Neural cell (in vitro differentiated cells): ENCODE measurements at regions not wholly inside any gene's neighbourhood (a gene's known extent, or its start where the extent isn't known, plus 50 kb on each side); places are given as distances from the start of the nearest gene placed in this dataset.
"Not testable (repeated sequence)": the region's sequence is repeated elsewhere in the genome, so short reads cannot be mapped to it uniquely, and the experiment has no call there.

Experiments used
- H2AFZ ChIP-seq: fragments of 200-600, 300-800 bp; sonication (generic), shearing (Covaris generic); 2 replicates; pipeline ENCODE4 v1.6.0; 2014; ENCODE audit warnings: low read depth, mild to moderate bottlenecking, antibody characterized with exemption, low read length, moderate library complexity
- H3F3A ChIP-seq: fragments of 200-600 bp; shearing (Covaris generic); 2 replicates; pipeline ENCODE4 v1.6.1; 2016; ENCODE audit warnings: mild to moderate bottlenecking, moderate library complexity, mixed read lengths, antibody characterized with exemption, low read length; ENCODE audit not compliant: insufficient read depth, poor library complexity, severe bottlenecking
- H3K27ac ChIP-seq: fragments of 200-600, 300-800 bp; sonication (generic), shearing (Covaris generic); 2 replicates; pipeline ENCODE4 v1.5.1; 2014; ENCODE audit warnings: mild to moderate bottlenecking, low read length, moderate library complexity
- H3K27me3 ChIP-seq: fragments of 300-800, 200-600 bp; sonication (generic), shearing (Covaris generic); 2 replicates; pipeline ENCODE4 v1.6.0; 2014; ENCODE audit warnings: mild to moderate bottlenecking, low read depth, low read length, moderate library complexity; ENCODE audit not compliant: insufficient read depth
- H3K36me3 ChIP-seq: fragments of 300-800, 200-600 bp; sonication (generic), shearing (Covaris generic); 2 replicates; pipeline ENCODE4 v1.5.1; 2014; ENCODE audit warnings: mild to moderate bottlenecking, antibody characterized with exemption, low read length, moderate library complexity; ENCODE audit not compliant: insufficient read depth
- H3K4me2 ChIP-seq: fragments of 300-800, 200-600 bp; sonication (generic), shearing (Covaris generic); 2 replicates; pipeline ENCODE4 v1.6.0; 2014; ENCODE audit warnings: mild to moderate bottlenecking, low read length
- H3K4me3 ChIP-seq: fragments of 300-800, 200-600 bp; sonication (generic), shearing (Covaris generic); 2 replicates; pipeline ENCODE4 v1.5.1; 2014; ENCODE audit warnings: mild to moderate bottlenecking, low read length, moderate library complexity
- H3K79me2 ChIP-seq: fragments of 200-600 bp; shearing (Covaris generic); replicated peaks from 2 replicates; pipeline ENCODE4 v1.6.0; 2014; ENCODE audit warnings: mild to moderate bottlenecking, low read length, moderate library complexity; ENCODE audit not compliant: insufficient read depth
- H3K9ac ChIP-seq: fragments of 300-800, 200-600 bp; sonication (generic), shearing (Covaris generic); 2 replicates; pipeline ENCODE4 v1.6.1; 2016; ENCODE audit warnings: mild to moderate bottlenecking, low read length, mixed read lengths
- H3K9me2 ChIP-seq: fragments of 200-600 bp; shearing (Covaris generic); 2 replicates; pipeline ENCODE4 v1.6.1; 2016; ENCODE audit warnings: mild to moderate bottlenecking, low read length, mixed read lengths; ENCODE audit not compliant: insufficient read depth
- H3K9me3 ChIP-seq: fragments of 200-600, 300-800 bp; sonication (generic), shearing (Covaris generic); 2 replicates; pipeline ENCODE4 v1.6.1; 2016; ENCODE audit warnings: mild to moderate bottlenecking, mixed run types, low read length, moderate library complexity, mixed read lengths
- H4K20me1 ChIP-seq: fragments of 200-600 bp; shearing (Covaris generic); 2 replicates; pipeline ENCODE4 v1.6.1; 2016; ENCODE audit warnings: mild to moderate bottlenecking, mixed run types; ENCODE audit not compliant: insufficient read depth
- CTCF ChIP-seq: fragments of 450-650 bp; IDR thresholded peaks from 2 replicates; pipeline ENCODE4 v1.5.1; 2014; ENCODE audit warnings: antibody characterized with exemption, mild to moderate bottlenecking, moderate library complexity; ENCODE audit not compliant: poor library complexity, severe bottlenecking
- EP300 ChIP-seq: fragments of 450-650 bp; conservative IDR thresholded peaks from 2 replicates; pipeline ENCODE4 v1.6.1; 2014; ENCODE audit warnings: antibody characterized with exemption, mild to moderate bottlenecking, moderate library complexity; ENCODE audit not compliant: poor library complexity, severe bottlenecking
- EZH2 ChIP-seq: fragments of 200-600, 300-800 bp; shearing (Covaris generic), sonication (generic); IDR thresholded peaks from 2 replicates; pipeline ENCODE4 v1.6.1; 2014; ENCODE audit warnings: antibody characterized with exemption, low read length, borderline replicate concordance, mild to moderate bottlenecking; ENCODE audit not compliant: insufficient read depth, poor library complexity, severe bottlenecking
- MXI1 ChIP-seq: fragments of 450-650 bp; conservative IDR thresholded peaks from 2 replicates; pipeline ENCODE4 v1.6.1; 2014; ENCODE audit warnings: antibody characterized with exemption, mild to moderate bottlenecking; ENCODE audit not compliant: poor library complexity, severe bottlenecking
- POLR2AphosphoS5 ChIP-seq: IDR thresholded peaks from 2 replicates; pipeline ENCODE4 v1.6.1; 2012
- RAD21 ChIP-seq: fragments of 450-650 bp; conservative IDR thresholded peaks from 2 replicates; pipeline ENCODE4 v1.6.1; 2014; ENCODE audit warnings: antibody characterized with exemption, mild to moderate bottlenecking, moderate library complexity
- REST ChIP-seq: IDR thresholded peaks from 2 replicates; pipeline ENCODE4 v1.6.1; 2012; ENCODE audit warnings: borderline replicate concordance
- SMC3 ChIP-seq: fragments of 450-650 bp; conservative IDR thresholded peaks from 2 replicates; pipeline ENCODE4 v1.6.1; 2014; ENCODE audit warnings: antibody characterized with exemption, mild to moderate bottlenecking, moderate library complexity; ENCODE audit not compliant: poor library complexity
- TAF1 ChIP-seq: IDR thresholded peaks from 2 replicates; pipeline ENCODE4 v1.6.1; 2012; ENCODE audit warnings: low read depth

DNA sequence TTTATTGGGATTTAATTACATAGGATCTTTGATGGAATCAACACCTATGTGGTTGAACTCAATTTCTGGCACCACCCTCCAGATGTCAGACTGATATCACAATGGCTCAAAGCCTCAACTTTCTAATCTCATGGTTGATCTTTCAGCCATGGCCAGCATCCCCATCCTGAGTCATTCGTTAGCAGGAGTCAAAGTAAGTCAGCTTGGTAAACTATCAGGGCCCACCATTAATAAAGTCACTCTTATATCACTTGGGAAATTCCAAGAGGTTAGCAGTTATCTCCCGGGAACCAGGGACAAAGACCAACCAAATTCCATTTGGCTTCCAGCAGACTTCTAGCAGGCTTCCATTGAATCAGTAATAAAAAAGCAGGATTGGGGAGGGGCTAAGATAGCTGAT is 50.7 kb upstream of the TNFSF4 start:
- TF ChIP-seq POLR2AphosphoS5 (no peak), SMC3 (no peak), TAF1 (no peak), CTCF (no peak), EZH2 (no peak)
- Histone ChIP-seq H3K4me3 (no peak overlapping the region), H3K9me3 (no peaks in the 10 kb centered on the region), H3K9me2 (no peaks in the 10 kb centered on the region), H3K27me3 (no peaks in the 10 kb centered on the region), H3K9ac (no peak overlapping the region), H3K36me3 (no peaks in the 10 kb centered on the region), H4K20me1 (no peaks in the 10 kb centered on the region), H2AFZ (no peak overlapping the region), H3K79me2 (no peaks in the 10 kb centered on the region), H3F3A (no peaks in the 10 kb centered on the region), H3K27ac (no peak overlapping the region), H3K4me2 (no peak overlapping the region)

- no peaks in the 10 kb centered on the region for H3K27me3 ChIP-seq
- no peak overlapping the region for H3K4me3 ChIP-seq
- no peak overlapping the region for H3K4me2 ChIP-seq
- no peak overlapping the region for H3K27ac ChIP-seq
- no peaks in the 10 kb centered on the region for H3K36me3 ChIP-seq
- H3K9me2 ChIP-seq: no peaks in the 10 kb centered on the region
- no peak overlapping the region for H3K9ac ChIP-seq
- no peaks in the 10 kb centered on the region for H4K20me1 ChIP-seq
- TF ChIP-seq EP300 (no peak), MXI1 (no peak), EZH2 (no peak)
- H3F3A ChIP-seq: no peaks in the 10 kb centered on the region
- H2AFZ ChIP-seq: no peak overlapping the region
- H3K9me3 ChIP-seq: no peaks in the 10 kb centered on the region
- H3K79me2 ChIP-seq: no peaks in the 10 kb centered on the region
Measured at GRCh38 chr1:173258479-173259264, 51.5 kb upstream of the TNFSF4 start.

DNA sequence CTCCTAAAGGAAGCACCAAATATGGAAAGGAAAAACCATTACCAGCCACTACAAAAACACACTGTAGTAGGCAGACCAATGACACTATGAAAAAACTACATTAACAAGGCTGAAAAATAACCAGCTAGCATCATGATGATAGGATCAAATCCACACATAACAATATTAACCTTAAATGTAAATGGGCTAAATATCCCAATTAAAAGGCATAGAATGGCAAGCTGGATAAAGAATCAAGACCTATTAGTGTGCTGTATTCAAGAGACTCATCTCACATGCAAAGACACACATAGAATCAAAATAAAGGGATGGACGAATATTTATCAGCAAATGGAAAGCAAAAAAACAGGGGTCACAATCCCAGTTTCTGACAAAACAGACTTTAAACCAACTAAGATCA is 53.2 kb upstream of the TNFSF4 start:
- H3K4me3 ChIP-seq, H3K4me2 ChIP-seq, H3K9me3 ChIP-seq, H2AFZ ChIP-seq, H3K36me3 ChIP-seq, H3K27me3 ChIP-seq, H3K79me2 ChIP-seq, H3K27ac ChIP-seq, H4K20me1 ChIP-seq, H3K9ac ChIP-seq, H3F3A ChIP-seq, H3K9me2 ChIP-seq: not testable (repeated sequence)

DNA sequence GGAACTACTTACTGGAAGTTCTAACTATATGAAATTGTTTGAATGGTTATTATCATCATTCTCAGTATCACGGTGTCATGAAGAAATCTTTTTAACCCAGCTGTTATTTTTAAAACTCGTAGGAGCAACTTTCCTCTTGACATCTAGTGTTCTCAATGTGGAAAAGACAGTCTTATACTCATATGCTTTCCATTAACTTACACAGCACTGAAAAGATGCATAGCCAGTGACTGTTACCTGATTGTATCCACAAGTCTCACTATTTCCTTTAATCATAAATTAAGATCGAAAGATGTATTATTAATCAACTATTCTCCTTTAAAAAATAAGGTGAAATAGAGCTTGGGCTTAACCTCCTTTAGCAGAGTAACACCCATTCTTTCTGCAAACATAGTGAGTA is 59.7 kb upstream of the TNFSF4 start:
- no peak overlapping the region for H3K4me2 ChIP-seq

More for the DNA sequence above, 59.7 kb upstream of the TNFSF4 start:
- H3K27ac ChIP-seq: no peak overlapping the region
- no peaks in the 10 kb centered on the region for H3K36me3 ChIP-seq
- no peaks in the 10 kb centered on the region for H3K79me2 ChIP-seq
- no peak overlapping the region for H2AFZ ChIP-seq
- no peak overlapping the region for H3K9ac ChIP-seq
- TF ChIP-seq TAF1 (no peak), EP300 (no peak), SMC3 (no peak), MXI1 (no peak), REST (no peak), CTCF (no peak), EZH2 (no peak), RAD21 (no peak), POLR2AphosphoS5 (no peak)
- H3K9me3 ChIP-seq: no peaks in the 10 kb centered on the region
- no peaks in the 10 kb centered on the region for H4K20me1 ChIP-seq
- H3K27me3 ChIP-seq: no peaks in the 10 kb centered on the region
- H3K4me3 ChIP-seq: no peak overlapping the region
- H3F3A ChIP-seq: no peaks in the 10 kb centered on the region
- H3K9me2 ChIP-seq: no peaks in the 10 kb centered on the region
